Fibroblast of lung (primary cell): ENCODE measurements at regions not wholly inside any gene's neighbourhood (a gene's known extent, or its start where the extent isn't known, plus 50 kb on each side); places are given as distances from the start of the nearest gene placed in this dataset.

Experiments
- DNase-seq, 2 donors: peaks; one replicate each; pipeline versions ENCODE4 v3.0.0 to v3.0.0-alpha.2; 2010; ENCODE audit warnings: low read depth in 2 of 2
- H2AFZ ChIP-seq: 2 replicates; pipeline ENCODE4 v1.5.1; 2012; ENCODE audit warnings: low read length, control low read depth, inconsistent platforms
- H3K27ac ChIP-seq: 2 replicates; pipeline ENCODE4 v1.5.1; 2011; ENCODE audit warnings: low read length, control low read depth; ENCODE audit not compliant: insufficient read depth
- H3K27me3 ChIP-seq: 2 replicates; pipeline ENCODE4 v1.5.1; 2011; ENCODE audit warnings: mild to moderate bottlenecking, low read length; ENCODE audit not compliant: control insufficient read depth, insufficient read depth
- H3K36me3 ChIP-seq: 2 replicates; pipeline ENCODE4 v1.5.1; 2011; ENCODE audit warnings: low read length; ENCODE audit not compliant: control insufficient read depth, insufficient read depth
- H3K4me1 ChIP-seq: 2 replicates; pipeline ENCODE4 v1.5.1; 2011; ENCODE audit warnings: low read length; ENCODE audit not compliant: control insufficient read depth, insufficient read depth; ENCODE audit errors: extremely low read depth
- H3K4me2 ChIP-seq: 2 replicates; pipeline ENCODE4 v1.5.1; 2011; ENCODE audit warnings: low read length, control low read depth; ENCODE audit not compliant: insufficient read depth; ENCODE audit errors: extremely low read depth
- H3K4me3 ChIP-seq, 4 experiments: fragments of 200-600 bp in 1 of 4; sonication (generic) in 1 of 4; replicated peaks in 1 of 4; 2 replicates each; pipeline ENCODE4 v1.5.1; 2011 to 2016; ENCODE audit warnings: low read length in 4 of 4, low read depth in 3 of 4, mild to moderate bottlenecking in 3 of 4, control low read depth in 2 of 4, inconsistent platforms in 1 of 4, mixed read lengths in 1 of 4; ENCODE audit not compliant: insufficient read depth in 1 of 4; ENCODE audit errors: control extremely low read depth in 1 of 4
- H3K79me2 ChIP-seq: 2 replicates; pipeline ENCODE4 v1.5.1; 2012; ENCODE audit warnings: mild to moderate bottlenecking, low read length, inconsistent platforms; ENCODE audit not compliant: control insufficient read depth, insufficient read depth
- H3K9ac ChIP-seq: 2 replicates; pipeline ENCODE4 v1.5.1; 2011; ENCODE audit warnings: mild to moderate bottlenecking, low read length, control low read depth; ENCODE audit not compliant: insufficient read depth
- H3K9me3 ChIP-seq: 2 replicates; pipeline ENCODE4 v1.5.1; 2012; ENCODE audit warnings: low read depth, low read length; ENCODE audit not compliant: control insufficient read depth, insufficient read depth
- H4K20me1 ChIP-seq: 2 replicates; pipeline ENCODE4 v1.5.1; 2011; ENCODE audit warnings: low read length; ENCODE audit not compliant: control insufficient read depth, insufficient read depth; ENCODE audit errors: extremely low read depth
- EZH2 ChIP-seq: IDR thresholded peaks from 2 replicates; pipeline ENCODE4 v1.5.1; 2012; ENCODE audit warnings: low read length, control low read depth, mild to moderate bottlenecking; ENCODE audit errors: missing control alignments
- TF ChIP-seq, protein P1 (sequence below), 2 donors: IDR thresholded peaks in 1 of 2; conservative IDR thresholded peaks in 1 of 2; 1 replicate in 1 of 2; 2 replicates in 1 of 2; pipeline ENCODE4 v1.5.1; 2011 to 2012; ENCODE audit warnings: low read length in 2 of 2, control low read depth in 1 of 2, inconsistent platforms in 1 of 2, low read depth in 1 of 2, mild to moderate bottlenecking in 1 of 2

DNA sequence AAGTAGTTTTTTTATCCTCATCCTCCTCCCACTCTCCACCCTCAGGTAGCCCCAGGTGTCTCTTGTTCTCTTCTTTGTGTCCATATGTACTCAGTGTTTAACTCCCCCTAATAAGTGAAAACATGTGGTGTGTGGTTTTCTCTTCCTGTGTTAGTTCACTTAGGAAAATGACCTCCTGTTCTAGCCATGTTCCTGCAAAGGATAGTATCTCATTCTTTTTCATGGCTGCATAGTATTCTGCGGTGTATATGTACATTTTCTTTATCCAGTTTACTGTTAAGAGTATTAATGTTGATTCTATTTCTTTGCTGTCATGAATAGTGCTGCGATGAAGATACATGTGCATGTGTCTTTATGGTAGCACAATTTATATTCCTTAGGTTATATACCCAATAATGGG, 68.4 kb upstream of the RANBP3L start:
- Histone ChIP-seq H3K4me3 (no peak overlapping the region), H3K27me3 (no peaks in the 10 kb centered on the region), H3K4me1 (peaks cover 5% of the 10 kb centered on the region), H3K36me3 (no peaks in the 10 kb centered on the region), H4K20me1 (no peaks in the 10 kb centered on the region), H3K27ac (no peak overlapping the region), H3K4me2 (no peak overlapping the region), H3K9ac (no peak overlapping the region), H2AFZ (no peak overlapping the region), H3K9me3 (no peaks in the 10 kb centered on the region), H3K79me2 (no peaks in the 10 kb centered on the region)
- no peak for DNase-seq
- no peak for TF ChIP-seq EZH2
- TF ChIP-seq, protein P1, sequence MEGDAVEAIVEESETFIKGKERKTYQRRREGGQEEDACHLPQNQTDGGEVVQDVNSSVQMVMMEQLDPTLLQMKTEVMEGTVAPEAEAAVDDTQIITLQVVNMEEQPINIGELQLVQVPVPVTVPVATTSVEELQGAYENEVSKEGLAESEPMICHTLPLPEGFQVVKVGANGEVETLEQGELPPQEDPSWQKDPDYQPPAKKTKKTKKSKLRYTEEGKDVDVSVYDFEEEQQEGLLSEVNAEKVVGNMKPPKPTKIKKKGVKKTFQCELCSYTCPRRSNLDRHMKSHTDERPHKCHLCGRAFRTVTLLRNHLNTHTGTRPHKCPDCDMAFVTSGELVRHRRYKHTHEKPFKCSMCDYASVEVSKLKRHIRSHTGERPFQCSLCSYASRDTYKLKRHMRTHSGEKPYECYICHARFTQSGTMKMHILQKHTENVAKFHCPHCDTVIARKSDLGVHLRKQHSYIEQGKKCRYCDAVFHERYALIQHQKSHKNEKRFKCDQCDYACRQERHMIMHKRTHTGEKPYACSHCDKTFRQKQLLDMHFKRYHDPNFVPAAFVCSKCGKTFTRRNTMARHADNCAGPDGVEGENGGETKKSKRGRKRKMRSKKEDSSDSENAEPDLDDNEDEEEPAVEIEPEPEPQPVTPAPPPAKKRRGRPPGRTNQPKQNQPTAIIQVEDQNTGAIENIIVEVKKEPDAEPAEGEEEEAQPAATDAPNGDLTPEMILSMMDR (conservative IDR thresholded peaks at IDR 0.05 in 1 of 2, IDR thresholded peaks at IDR 0.05 in 1 of 2; ENCODE audit: low read depth in 1 of 2, low read length in 2 of 2): no peak

DNA sequence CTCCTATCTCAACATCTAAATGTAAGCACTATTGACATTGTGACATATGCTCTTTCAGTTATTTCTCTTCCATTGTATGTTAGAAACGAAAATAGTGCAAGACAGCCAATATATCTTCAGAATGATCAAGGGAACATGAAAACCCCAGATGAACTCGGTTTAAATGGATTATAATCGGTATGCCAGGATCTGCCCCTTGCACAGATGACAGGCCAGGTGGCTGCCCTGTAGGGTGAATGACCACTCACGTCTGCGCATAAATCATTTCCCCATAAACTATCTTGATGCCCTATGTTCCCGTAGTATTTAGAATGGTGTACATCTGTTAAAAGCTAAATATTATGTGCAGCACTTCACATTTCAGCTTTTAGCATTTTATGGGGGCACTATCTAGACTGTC, 69.7 kb upstream of the RANBP3L start:
- H3K27me3 ChIP-seq: no peaks in the 10 kb centered on the region
- H3K9ac ChIP-seq: no peak overlapping the region
- TF ChIP-seq EZH2: no peak
- TF ChIP-seq, protein P1 (conservative IDR thresholded peaks at IDR 0.05 in 1 of 2, IDR thresholded peaks at IDR 0.05 in 1 of 2; ENCODE audit: low read depth in 1 of 2, low read length in 2 of 2): no peak
- no peaks in the 10 kb centered on the region for H3K9me3 ChIP-seq
- H3K4me2 ChIP-seq: no peak overlapping the region
- H3K79me2 ChIP-seq: no peaks in the 10 kb centered on the region
- H3K27ac ChIP-seq: no peak overlapping the region
- no peak overlapping the region for H3K4me3 ChIP-seq
- peaks cover 5% of the 10 kb centered on the region for H3K4me1 ChIP-seq
- no peaks in the 10 kb centered on the region for H3K36me3 ChIP-seq
- H2AFZ ChIP-seq: no peak overlapping the region
- DNase-seq: no peak
- H4K20me1 ChIP-seq: no peaks in the 10 kb centered on the region

DNA sequence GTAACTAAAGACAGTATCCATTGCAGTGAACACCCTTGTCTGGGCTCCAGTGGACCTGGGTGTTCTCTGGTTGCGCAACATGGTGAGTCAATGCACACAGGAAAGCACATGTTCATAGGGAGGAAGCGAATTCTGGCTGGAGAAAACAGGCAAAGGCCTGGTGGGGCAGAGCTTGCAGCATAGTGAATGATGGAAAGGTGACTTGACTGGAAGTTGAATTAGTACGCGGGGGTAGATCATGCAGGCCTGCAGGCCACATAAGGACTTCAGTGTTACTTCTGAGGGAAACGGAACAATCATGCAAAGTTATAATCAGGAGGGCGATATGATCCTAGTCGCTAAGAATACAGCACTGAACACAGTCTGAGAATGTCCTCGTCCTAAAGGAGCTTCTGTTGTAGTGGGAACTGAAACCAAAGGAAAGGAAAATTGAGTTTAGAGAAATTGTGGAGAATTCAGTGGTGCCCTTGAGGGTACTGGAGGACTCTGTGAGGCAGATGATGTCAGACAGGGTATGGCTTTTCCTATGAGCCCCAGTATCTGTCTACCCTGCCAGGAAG, 71.9 kb upstream of the RANBP3L start:
- Histone ChIP-seq H3K36me3 (no peaks in the 10 kb centered on the region), H2AFZ (no peak overlapping the region), H3K9me3 (no peaks in the 10 kb centered on the region), H3K9ac (no peak overlapping the region), H3K4me2 (no peak overlapping the region), H3K4me3 (no peak overlapping the region), H3K79me2 (no peaks in the 10 kb centered on the region), H3K4me1 (peaks cover 7% of the 10 kb centered on the region), H3K27me3 (no peaks in the 10 kb centered on the region), H4K20me1 (no peaks in the 10 kb centered on the region), H3K27ac (no peak overlapping the region)
- TF ChIP-seq, protein P1 (conservative IDR thresholded peaks at IDR 0.05 in 1 of 2, IDR thresholded peaks at IDR 0.05 in 1 of 2; ENCODE audit: low read depth in 1 of 2, low read length in 2 of 2): no peak
- no peak for TF ChIP-seq EZH2
- peak; percentile 80 to 85 for DNase-seq
